Liver (tissue), 8 donors: ENCODE measurements at regions not wholly inside any gene's neighbourhood (a gene's known extent, or its start where the extent isn't known, plus 50 kb on each side); places are given as distances from the start of the nearest gene placed in this dataset.

Experiments used
- DNase-seq: peaks from one replicate; pipeline ENCODE4 v3.0.0-alpha.2; 2017; ENCODE audit warnings: low spot score
- H3K27ac ChIP-seq, 2 donors: one replicate each; pipeline ENCODE4 v1.7.0; 2013; ENCODE audit warnings: inconsistent platforms in 2 of 2, low read length in 2 of 2, control low read depth in 1 of 2, low read depth in 1 of 2, mild to moderate bottlenecking in 1 of 2
- H3K27me3 ChIP-seq, 4 donors: one replicate each; pipeline versions ENCODE4 v1.6.1 to v1.7.0; 2013; ENCODE audit warnings: low read length in 3 of 4, inconsistent platforms in 1 of 4, mild to moderate bottlenecking in 1 of 4, moderate library complexity in 1 of 4; ENCODE audit not compliant: control insufficient read depth in 4 of 4, insufficient read depth in 4 of 4
- H3K36me3 ChIP-seq, 4 donors: one replicate each; pipeline versions ENCODE4 v1.6.1 to v1.7.0; 2013; ENCODE audit warnings: low read length in 3 of 4, mild to moderate bottlenecking in 3 of 4, low read depth in 1 of 4, moderate library complexity in 1 of 4; ENCODE audit not compliant: control insufficient read depth in 4 of 4, insufficient read depth in 3 of 4
- H3K4me1 ChIP-seq, 4 donors: one replicate each; pipeline versions ENCODE4 v1.6.1 to v1.7.0; 2013; ENCODE audit warnings: low read length in 3 of 4, mild to moderate bottlenecking in 3 of 4, moderate library complexity in 1 of 4; ENCODE audit not compliant: control insufficient read depth in 4 of 4, insufficient read depth in 4 of 4
- H3K4me3 ChIP-seq, 3 donors: one replicate each; pipeline versions ENCODE4 v1.6.1 to v1.7.0; 2013; ENCODE audit warnings: low read length in 3 of 3, control low read depth in 1 of 3, low read depth in 1 of 3, mild to moderate bottlenecking in 1 of 3
- H3K9ac ChIP-seq, 2 donors: one replicate each; pipeline ENCODE4 v1.7.0; 2013; ENCODE audit warnings: low read length in 2 of 2, mild to moderate bottlenecking in 2 of 2, moderate library complexity in 2 of 2, control low read depth in 1 of 2, low read depth in 1 of 2
- H3K9me3 ChIP-seq, 4 donors: one replicate each; pipeline versions ENCODE4 v1.6.1 to v1.7.0; 2013; ENCODE audit warnings: low read length in 3 of 4; ENCODE audit not compliant: control insufficient read depth in 4 of 4
- ATF3 ChIP-seq: IDR thresholded peaks from 2 replicates; pipeline ENCODE4 v1.6.1; 2016; ENCODE audit warnings: antibody characterized with exemption
- EGR1 ChIP-seq, 2 donors: IDR thresholded peaks; 2 replicates each; pipeline ENCODE4 v1.6.1; 2016 to 2018; ENCODE audit warnings: antibody characterized with exemption in 2 of 2, low read depth in 2 of 2
- FOXA2 ChIP-seq: IDR thresholded peaks from 2 replicates; pipeline ENCODE4 v1.6.1; 2016; ENCODE audit warnings: antibody characterized with exemption
- GABPA ChIP-seq, 2 donors: IDR thresholded peaks in 1 of 2; conservative IDR thresholded peaks in 1 of 2; 2 replicates each; pipeline ENCODE4 v1.6.1; 2016; ENCODE audit warnings: antibody characterized with exemption in 2 of 2, mild to moderate bottlenecking in 1 of 2, moderate library complexity in 1 of 2
- HNF4A ChIP-seq, 2 donors: conservative IDR thresholded peaks; 2 replicates each; pipeline ENCODE4 v1.6.1; 2016; ENCODE audit warnings: antibody characterized with exemption in 2 of 2, mild to moderate bottlenecking in 2 of 2
- HNF4G ChIP-seq: IDR thresholded peaks from 2 replicates; pipeline ENCODE4 v1.6.1; 2016; ENCODE audit warnings: antibody characterized with exemption
- JUND ChIP-seq, 2 donors: IDR thresholded peaks; 2 replicates each; pipeline ENCODE4 v1.6.1; 2016; ENCODE audit warnings: antibody characterized with exemption in 2 of 2
- RAD21 ChIP-seq, 2 donors: IDR thresholded peaks; 2 replicates each; pipeline ENCODE4 v1.6.1; 2016; ENCODE audit warnings: antibody characterized with exemption in 2 of 2, mild to moderate bottlenecking in 2 of 2
- REST ChIP-seq: IDR thresholded peaks from 2 replicates; pipeline ENCODE4 v1.6.1; 2016; ENCODE audit warnings: antibody characterized with exemption, mild to moderate bottlenecking
- SP1 ChIP-seq: IDR thresholded peaks from 2 replicates; pipeline ENCODE4 v1.6.1; 2018; ENCODE audit warnings: antibody characterized with exemption, mild to moderate bottlenecking
- TAF1 ChIP-seq: conservative IDR thresholded peaks from 2 replicates; pipeline ENCODE4 v1.6.1; 2016; ENCODE audit warnings: antibody characterized with exemption, mild to moderate bottlenecking
- ZBTB33 ChIP-seq: IDR thresholded peaks from 2 replicates; pipeline ENCODE4 v1.6.1; 2016; ENCODE audit warnings: antibody characterized with exemption
- WGBS: extraction: QIAGEN DNeasy Blood & Tissue Kit; methylation state at CpG from one replicate; pipeline ENCODE4 v1.1.7; 2013; 5-methylcytosine and 5-hydroxymethylcytosine counted together
- TF ChIP-seq, protein P1 (sequence below): fragments of 150-350 bp; IDR thresholded peaks from 2 replicates; pipeline ENCODE4 v1.5.1; 2017; ENCODE audit warnings: improper control_type of control experiment, low read depth, low read length; ENCODE audit not compliant: missing input control
- TF ChIP-seq, protein P2 (sequence below): IDR thresholded peaks from 2 replicates; pipeline ENCODE4 v1.6.1; 2016; ENCODE audit warnings: antibody characterized with exemption
- donor health status: healthy.
- donor health status: healthy.
- donor health status: healthy.
- donor health status: healthy.
- donor health status: healthy.

DNA sequence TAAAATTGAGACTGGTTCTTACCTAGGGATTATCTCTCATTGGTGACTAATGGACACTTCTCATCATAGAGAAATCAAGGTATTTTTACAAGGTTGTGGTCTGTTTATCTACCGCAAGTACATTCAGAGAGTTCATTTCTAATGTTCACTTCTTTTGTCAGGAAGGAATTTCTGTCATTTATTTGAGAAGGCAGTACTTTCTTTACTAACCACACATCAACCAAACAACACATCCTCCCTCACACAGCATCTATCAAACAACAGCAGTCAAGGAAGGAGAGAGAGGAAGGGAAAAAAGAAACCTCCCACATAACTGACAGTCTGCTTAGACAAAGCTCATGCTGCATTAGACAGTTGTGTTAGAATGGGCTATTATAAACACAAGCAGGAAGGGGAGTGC lies 182.3 kb upstream of the KLF12 start (continued):
- TF ChIP-seq REST (no peak), RAD21 (IDR thresholded peaks at IDR 0.05) (no peak), HNF4A (conservative IDR thresholded peaks at IDR 0.05) (no peak), EGR1 (IDR thresholded peaks at IDR 0.05; ENCODE audit: low read depth in 2 of 2) (no peak), TAF1 (no peak), SP1 (no peak)

- 56% methylated on average over 2 of the region's 2 CpGs for WGBS
- no peak overlapping the region for H3K27ac ChIP-seq
- no peaks in the 10 kb centered on the region for H3K4me1 ChIP-seq
- no peaks in the 10 kb centered on the region for H3K9me3 ChIP-seq
- no peak for DNase-seq
- TF ChIP-seq, protein P1, sequence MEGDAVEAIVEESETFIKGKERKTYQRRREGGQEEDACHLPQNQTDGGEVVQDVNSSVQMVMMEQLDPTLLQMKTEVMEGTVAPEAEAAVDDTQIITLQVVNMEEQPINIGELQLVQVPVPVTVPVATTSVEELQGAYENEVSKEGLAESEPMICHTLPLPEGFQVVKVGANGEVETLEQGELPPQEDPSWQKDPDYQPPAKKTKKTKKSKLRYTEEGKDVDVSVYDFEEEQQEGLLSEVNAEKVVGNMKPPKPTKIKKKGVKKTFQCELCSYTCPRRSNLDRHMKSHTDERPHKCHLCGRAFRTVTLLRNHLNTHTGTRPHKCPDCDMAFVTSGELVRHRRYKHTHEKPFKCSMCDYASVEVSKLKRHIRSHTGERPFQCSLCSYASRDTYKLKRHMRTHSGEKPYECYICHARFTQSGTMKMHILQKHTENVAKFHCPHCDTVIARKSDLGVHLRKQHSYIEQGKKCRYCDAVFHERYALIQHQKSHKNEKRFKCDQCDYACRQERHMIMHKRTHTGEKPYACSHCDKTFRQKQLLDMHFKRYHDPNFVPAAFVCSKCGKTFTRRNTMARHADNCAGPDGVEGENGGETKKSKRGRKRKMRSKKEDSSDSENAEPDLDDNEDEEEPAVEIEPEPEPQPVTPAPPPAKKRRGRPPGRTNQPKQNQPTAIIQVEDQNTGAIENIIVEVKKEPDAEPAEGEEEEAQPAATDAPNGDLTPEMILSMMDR = no peak
- TF ChIP-seq ZBTB33 (no peak), EGR1 (IDR thresholded peaks at IDR 0.05; ENCODE audit: low read depth in 2 of 2) (no peak), RAD21 (IDR thresholded peaks at IDR 0.05) (no peak), GABPA (IDR thresholded peaks at IDR 0.05 in 1 of 2, conservative IDR thresholded peaks at IDR 0.05 in 1 of 2) (no peak), FOXA2 (no peak), HNF4G (no peak), ATF3 (no peak)
- no peak overlapping the region for H3K4me3 ChIP-seq
- no peak overlapping the region for H3K9ac ChIP-seq
- H3K27me3 ChIP-seq = no peaks in the 10 kb centered on the region
- H3K36me3 ChIP-seq = no peaks in the 10 kb centered on the region
Observed at GRCh38 chr13:74306496-74306895, 172.3 kb upstream of the KLF12 start.

GRCh38 chr13:74305876-74306275 lies 171.7 kb upstream of the KLF12 start:
- H3K4me3 ChIP-seq = no peak overlapping the region
- H3K27me3 ChIP-seq = no peaks in the 10 kb centered on the region
- H3K9me3 ChIP-seq = no peaks in the 10 kb centered on the region
- H3K27ac ChIP-seq = no peak overlapping the region
- H3K36me3 ChIP-seq = no peaks in the 10 kb centered on the region
- H3K9ac ChIP-seq = no peak overlapping the region
- no peak for DNase-seq
- WGBS = 40% methylated on average over 3 of the region's 3 CpGs
- TF ChIP-seq GABPA (IDR thresholded peaks at IDR 0.05 in 1 of 2, conservative IDR thresholded peaks at IDR 0.05 in 1 of 2) = no peak
- TF ChIP-seq TAF1 = no peak
- TF ChIP-seq JUND (IDR thresholded peaks at IDR 0.05) = no peak
- TF ChIP-seq, protein P2, sequence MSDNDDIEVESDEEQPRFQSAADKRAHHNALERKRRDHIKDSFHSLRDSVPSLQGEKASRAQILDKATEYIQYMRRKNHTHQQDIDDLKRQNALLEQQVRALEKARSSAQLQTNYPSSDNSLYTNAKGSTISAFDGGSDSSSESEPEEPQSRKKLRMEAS = no peak
- H3K4me1 ChIP-seq = no peaks in the 10 kb centered on the region
